ENCODE measurements at regions not wholly inside any gene's neighbourhood (a gene's known extent, or its start where the extent isn't known, plus 50 kb on each side); places are given as distances from the start of the nearest gene placed in this dataset.

GRCh38 chr1:113283914-113284313 lies 106.4 kb upstream of the MAGI3 start:
- no peak overlapping the region for H2AFZ ChIP-seq (ENCODE audit: low read length)
- no peaks in the 10 kb centered on the region for H3K9me3 ChIP-seq (ENCODE audit: control insufficient read depth, insufficient read depth, low read depth, low read length)
- no peaks in the 10 kb centered on the region for H3K79me2 ChIP-seq (ENCODE audit: control insufficient read depth, insufficient read depth, low read length)
- DNase-seq (ENCODE audit: low read depth in 2 of 2): peak in 1 of 2 donors; percentile 18
- no peaks in the 10 kb centered on the region for H3K36me3 ChIP-seq (ENCODE audit: control insufficient read depth, insufficient read depth, low read length)
- H3K4me1 ChIP-seq (ENCODE audit: control insufficient read depth, extremely low read depth, insufficient read depth, low read length): no peaks in the 10 kb centered on the region
- no peaks in the 10 kb centered on the region for H3K27me3 ChIP-seq (ENCODE audit: control insufficient read depth, insufficient read depth, low read length)
- no peak overlapping the region for H3K4me3 ChIP-seq (replicated peaks in 1 of 4; ENCODE audit: control extremely low read depth in 1 of 4, insufficient read depth in 1 of 4, low read depth in 3 of 4, low read length in 4 of 4)
- no peak overlapping the region for H3K27ac ChIP-seq (ENCODE audit: insufficient read depth, low read length)
- TF ChIP-seq CTCF (conservative IDR thresholded peaks at IDR 0.05 in 1 of 2, IDR thresholded peaks at IDR 0.05 in 1 of 2; ENCODE audit: low read depth in 1 of 2, low read length in 2 of 2) (no peak), EZH2 (IDR thresholded peaks at IDR 0.05; ENCODE audit: low read length, missing control alignments) (no peak)
- H4K20me1 ChIP-seq (ENCODE audit: control insufficient read depth, extremely low read depth, insufficient read depth, low read length): no peaks in the 10 kb centered on the region
- no peak overlapping the region for H3K9ac ChIP-seq (ENCODE audit: insufficient read depth, low read length)
- no peak overlapping the region for H3K4me2 ChIP-seq (ENCODE audit: extremely low read depth, insufficient read depth, low read length)

GRCh38 chr1:113286156-113286555 lies 104.2 kb upstream of the MAGI3 start:
- Histone ChIP-seq H3K4me1 (ENCODE audit: control insufficient read depth, extremely low read depth, insufficient read depth, low read length) (no peaks in the 10 kb centered on the region), H3K36me3 (ENCODE audit: control insufficient read depth, insufficient read depth, low read length) (no peaks in the 10 kb centered on the region), H2AFZ (ENCODE audit: low read length) (no peak overlapping the region), H3K4me2 (ENCODE audit: extremely low read depth, insufficient read depth, low read length) (no peak overlapping the region), H3K27ac (ENCODE audit: insufficient read depth, low read length) (no peak overlapping the region), H3K9me3 (ENCODE audit: control insufficient read depth, insufficient read depth, low read depth, low read length) (no peaks in the 10 kb centered on the region), H3K9ac (ENCODE audit: insufficient read depth, low read length) (no peak overlapping the region), H3K79me2 (ENCODE audit: control insufficient read depth, insufficient read depth, low read length) (no peaks in the 10 kb centered on the region), H3K27me3 (ENCODE audit: control insufficient read depth, insufficient read depth, low read length) (no peaks in the 10 kb centered on the region), H3K4me3 (replicated peaks in 1 of 4; ENCODE audit: control extremely low read depth in 1 of 4, insufficient read depth in 1 of 4, low read depth in 3 of 4, low read length in 4 of 4) (no peak overlapping the region), H4K20me1 (ENCODE audit: control insufficient read depth, extremely low read depth, insufficient read depth, low read length) (no peaks in the 10 kb centered on the region)
- TF ChIP-seq EZH2 (IDR thresholded peaks at IDR 0.05; ENCODE audit: low read length, missing control alignments) (no peak), CTCF (conservative IDR thresholded peaks at IDR 0.05 in 1 of 2, IDR thresholded peaks at IDR 0.05 in 1 of 2; ENCODE audit: low read depth in 1 of 2, low read length in 2 of 2) (no peak)
- DNase-seq (ENCODE audit: low read depth in 2 of 2): no peak

- no peak for TF ChIP-seq EZH2 (IDR thresholded peaks at IDR 0.05; ENCODE audit: low read length, missing control alignments)
- no peak for TF ChIP-seq CTCF (conservative IDR thresholded peaks at IDR 0.05 in 1 of 2, IDR thresholded peaks at IDR 0.05 in 1 of 2; ENCODE audit: low read depth in 1 of 2, low read length in 2 of 2)
- no peak overlapping the region for H2AFZ ChIP-seq (ENCODE audit: low read length)
Measured at GRCh38 chr1:113291777-113292602, 98.3 kb upstream of the MAGI3 start.

More at GRCh38 chr1:113291777-113292602, 98.3 kb upstream of the MAGI3 start:
- Histone ChIP-seq H3K4me3 (replicated peaks in 1 of 4; ENCODE audit: control extremely low read depth in 1 of 4, insufficient read depth in 1 of 4, low read depth in 3 of 4, low read length in 4 of 4) (no peak overlapping the region), H3K9me3 (ENCODE audit: control insufficient read depth, insufficient read depth, low read depth, low read length) (no peaks in the 10 kb centered on the region), H4K20me1 (ENCODE audit: control insufficient read depth, extremely low read depth, insufficient read depth, low read length) (no peaks in the 10 kb centered on the region), H3K27me3 (ENCODE audit: control insufficient read depth, insufficient read depth, low read length) (peaks cover 4% of the 10 kb centered on the region), H3K4me1 (ENCODE audit: control insufficient read depth, extremely low read depth, insufficient read depth, low read length) (no peaks in the 10 kb centered on the region), H3K4me2 (ENCODE audit: extremely low read depth, insufficient read depth, low read length) (no peak overlapping the region), H3K9ac (ENCODE audit: insufficient read depth, low read length) (no peak overlapping the region), H3K27ac (ENCODE audit: insufficient read depth, low read length) (no peak overlapping the region), H3K36me3 (ENCODE audit: control insufficient read depth, insufficient read depth, low read length) (no peaks in the 10 kb centered on the region), H3K79me2 (ENCODE audit: control insufficient read depth, insufficient read depth, low read length) (no peaks in the 10 kb centered on the region)
- no peak for DNase-seq (ENCODE audit: low read depth in 2 of 2)
